ENCODE measurements at regions not wholly inside any gene's neighbourhood (a gene's known extent, or its start where the extent isn't known, plus 50 kb on each side); places are given as distances from the start of the nearest gene placed in this dataset.

DNA sequence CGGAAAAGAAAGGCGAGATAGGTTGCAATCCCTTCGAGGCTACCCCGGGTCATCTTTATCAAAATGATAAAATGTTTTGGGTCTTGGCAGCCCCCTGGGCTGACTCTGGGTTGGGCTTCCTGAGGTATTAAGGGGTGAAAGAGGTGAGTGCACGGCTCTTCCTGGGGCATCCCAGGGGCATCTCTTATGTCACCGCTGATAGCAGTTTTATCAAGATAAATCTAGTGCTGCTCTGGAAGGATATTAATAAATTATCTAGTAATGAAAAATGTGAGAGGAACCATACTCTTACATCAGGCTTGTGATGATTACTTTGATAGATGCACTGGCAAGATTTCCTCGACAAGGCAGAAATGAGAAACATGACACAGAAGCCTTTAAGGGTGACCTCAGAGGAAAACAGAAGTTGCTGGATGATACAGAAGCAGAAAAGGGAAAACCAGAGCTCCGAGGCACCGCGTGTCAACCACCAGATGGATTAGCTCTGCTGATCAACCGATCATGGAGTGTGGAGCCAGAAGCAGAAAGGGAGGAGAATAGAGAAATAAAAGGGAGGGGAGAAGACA is 491.3 kb downstream of the TMEM114 start:
- H3K9me3 Mint-ChIP-seq, result no peaks in the 10 kb centered on the region
- TF ChIP-seq, protein P1, sequence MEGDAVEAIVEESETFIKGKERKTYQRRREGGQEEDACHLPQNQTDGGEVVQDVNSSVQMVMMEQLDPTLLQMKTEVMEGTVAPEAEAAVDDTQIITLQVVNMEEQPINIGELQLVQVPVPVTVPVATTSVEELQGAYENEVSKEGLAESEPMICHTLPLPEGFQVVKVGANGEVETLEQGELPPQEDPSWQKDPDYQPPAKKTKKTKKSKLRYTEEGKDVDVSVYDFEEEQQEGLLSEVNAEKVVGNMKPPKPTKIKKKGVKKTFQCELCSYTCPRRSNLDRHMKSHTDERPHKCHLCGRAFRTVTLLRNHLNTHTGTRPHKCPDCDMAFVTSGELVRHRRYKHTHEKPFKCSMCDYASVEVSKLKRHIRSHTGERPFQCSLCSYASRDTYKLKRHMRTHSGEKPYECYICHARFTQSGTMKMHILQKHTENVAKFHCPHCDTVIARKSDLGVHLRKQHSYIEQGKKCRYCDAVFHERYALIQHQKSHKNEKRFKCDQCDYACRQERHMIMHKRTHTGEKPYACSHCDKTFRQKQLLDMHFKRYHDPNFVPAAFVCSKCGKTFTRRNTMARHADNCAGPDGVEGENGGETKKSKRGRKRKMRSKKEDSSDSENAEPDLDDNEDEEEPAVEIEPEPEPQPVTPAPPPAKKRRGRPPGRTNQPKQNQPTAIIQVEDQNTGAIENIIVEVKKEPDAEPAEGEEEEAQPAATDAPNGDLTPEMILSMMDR (conservative IDR thresholded peaks at IDR 0.05), result no peak

DNA sequence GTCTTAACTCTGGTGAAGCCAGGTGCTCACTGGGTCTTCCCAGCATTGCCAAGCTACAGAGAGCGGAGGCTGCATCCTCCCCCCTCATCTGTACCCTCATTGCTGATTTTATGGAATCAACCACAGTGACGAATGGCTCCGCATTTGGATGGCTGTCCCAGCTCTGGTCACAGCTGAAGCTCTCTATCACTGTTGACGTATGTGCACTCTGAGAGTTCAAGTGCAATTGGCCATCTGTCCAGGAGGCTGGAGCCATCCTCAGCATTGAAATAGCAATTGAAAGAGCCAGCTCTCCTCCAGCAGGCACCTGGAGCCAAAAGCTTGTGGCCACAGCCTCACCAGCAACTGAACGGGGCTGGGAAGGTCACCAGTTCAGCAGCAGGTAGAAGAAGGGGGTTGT is 494.1 kb downstream of the TMEM114 start:
- Histone ChIP-seq H3K9me3 (ENCODE audit: control insufficient read depth, low read length) (no peaks in the 10 kb centered on the region), H3K4me3 (ENCODE audit: low read length) (no peak overlapping the region), H3K36me3 (ENCODE audit: control insufficient read depth, insufficient read depth, low read length) (no peaks in the 10 kb centered on the region), H3K27ac (ENCODE audit: low read depth, low read length) (no peak overlapping the region), H3K9ac (ENCODE audit: extremely low read depth, low read length, poor library complexity, severe bottlenecking) (no peak overlapping the region), H3K4me1 (ENCODE audit: control insufficient read depth, insufficient read depth, low read length) (no peaks in the 10 kb centered on the region), H3K27me3 (ENCODE audit: control insufficient read depth, insufficient read depth, low read length, poor library complexity, severe bottlenecking) (no peaks in the 10 kb centered on the region)
- Mint-ChIP-seq H3K9me3 (no peaks in the 10 kb centered on the region), H3K4me3 (no peak overlapping the region), H3K4me1 (peaks cover 2% of the 10 kb centered on the region), H3K27ac (no peak overlapping the region), H3K27me3 (ENCODE audit: insufficient read depth) (peaks cover 3% of the 10 kb centered on the region), H3K36me3 (ENCODE audit: low read depth) (no peaks in the 10 kb centered on the region)
- DNase-seq, result no peak
- TF ChIP-seq, protein P1 (conservative IDR thresholded peaks at IDR 0.05), result no peak
- WGBS, 2 experiments (ENCODE audit: insufficient coverage in 1 of 2, insufficient read length in 1 of 2), result 95 to 96% methylated on average over 4 to 5 of the region's 5 CpGs

More for the DNA sequence above, 491.3 kb downstream of the TMEM114 start:
- H3K27ac ChIP-seq (ENCODE audit: low read depth, low read length), result no peak overlapping the region
- H3K4me1 ChIP-seq (ENCODE audit: control insufficient read depth, insufficient read depth, low read length), result no peaks in the 10 kb centered on the region
- Mint-ChIP-seq H3K36me3 (ENCODE audit: low read depth) (no peaks in the 10 kb centered on the region), H3K27me3 (ENCODE audit: insufficient read depth) (no peaks in the 10 kb centered on the region), H3K4me1 (peaks cover 2% of the 10 kb centered on the region), H3K4me3 (no peak overlapping the region), H3K27ac (no peak overlapping the region)
- DNase-seq, result no peak
- H3K9ac ChIP-seq (ENCODE audit: extremely low read depth, low read length, poor library complexity, severe bottlenecking), result no peak overlapping the region
- no peak overlapping the region for H3K4me3 ChIP-seq (ENCODE audit: low read length)
- no peaks in the 10 kb centered on the region for H3K36me3 ChIP-seq (ENCODE audit: control insufficient read depth, insufficient read depth, low read length)
- 84 to 93% methylated on average over 6 to 11 of the region's 11 CpGs for WGBS, 2 experiments (ENCODE audit: insufficient coverage in 1 of 2, insufficient read length in 1 of 2)
- no peaks in the 10 kb centered on the region for H3K9me3 ChIP-seq (ENCODE audit: control insufficient read depth, low read length)
- H3K27me3 ChIP-seq (ENCODE audit: control insufficient read depth, insufficient read depth, low read length, poor library complexity, severe bottlenecking), result no peaks in the 10 kb centered on the region

DNA sequence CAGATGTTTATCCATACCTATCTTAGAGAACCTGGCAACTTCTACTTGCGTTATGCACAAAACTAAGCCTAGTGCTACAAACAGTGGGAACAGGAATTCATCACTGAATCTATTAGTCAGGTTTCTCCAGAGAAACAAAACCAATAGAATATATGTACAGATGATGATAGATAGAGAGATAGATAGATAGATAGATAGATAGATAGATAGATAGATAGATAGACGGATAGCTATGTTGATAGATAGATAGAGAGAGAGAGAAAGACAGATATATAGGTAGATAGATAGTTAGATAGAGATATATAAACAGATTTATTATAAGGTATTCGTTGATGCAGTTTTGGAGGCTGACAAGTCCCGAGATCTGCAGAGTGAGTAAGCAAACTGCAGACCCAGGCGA is 495.6 kb downstream of the TMEM114 start:
- H3K4me1 ChIP-seq (ENCODE audit: control insufficient read depth, insufficient read depth, low read length), result no peaks in the 10 kb centered on the region
- H3K4me3 ChIP-seq (ENCODE audit: low read length), result no peak overlapping the region
- WGBS, 2 experiments (ENCODE audit: insufficient coverage in 1 of 2, insufficient read length in 1 of 2), result 90 to 91% methylated on average over 5 of the region's 5 CpGs
- H3K27ac ChIP-seq (ENCODE audit: low read depth, low read length), result no peak overlapping the region
- H3K4me3 Mint-ChIP-seq, result no peak overlapping the region
- no peaks in the 10 kb centered on the region for H3K36me3 ChIP-seq (ENCODE audit: control insufficient read depth, insufficient read depth, low read length)
- H3K9ac ChIP-seq (ENCODE audit: extremely low read depth, low read length, poor library complexity, severe bottlenecking), result no peak overlapping the region
- H3K4me1 Mint-ChIP-seq, result peaks cover 2% of the 10 kb centered on the region
- H3K27ac Mint-ChIP-seq, result no peak overlapping the region
- no peak for DNase-seq
- H3K36me3 Mint-ChIP-seq (ENCODE audit: low read depth), result no peaks in the 10 kb centered on the region
- H3K27me3 Mint-ChIP-seq (ENCODE audit: insufficient read depth), result peaks cover 4% of the 10 kb centered on the region
- no peaks in the 10 kb centered on the region for H3K9me3 Mint-ChIP-seq
- H3K27me3 ChIP-seq (ENCODE audit: control insufficient read depth, insufficient read depth, low read length, poor library complexity, severe bottlenecking), result no peaks in the 10 kb centered on the region
- no peaks in the 10 kb centered on the region for H3K9me3 ChIP-seq (ENCODE audit: control insufficient read depth, low read length)
- TF ChIP-seq, protein P1 (conservative IDR thresholded peaks at IDR 0.05), result no peak

Measured in endodermal cell (in vitro differentiated cells).